HEK293 (cell line): ENCODE measurements at regions not wholly inside any gene's neighbourhood (a gene's known extent, or its start where the extent isn't known, plus 50 kb on each side); places are given as distances from the start of the nearest gene placed in this dataset.
"Not testable (repeated sequence)": the region's sequence is repeated elsewhere in the genome, so short reads cannot be mapped to it uniquely, and the experiment has no call there.

Experiments used
- CTCF ChIP-seq: fragments of 450-650 bp; formaldehyde crosslinking; IDR thresholded peaks from 2 replicates; pipeline ENCODE4 v1.5.1; 2016; ENCODE audit warnings: missing biosample characterization, missing genetic modification characterization
- FEZF1 ChIP-seq: fragments of 450-650 bp; formaldehyde crosslinking; IDR thresholded peaks from 2 replicates; pipeline ENCODE4 v1.5.1; 2016; ENCODE audit warnings: missing biosample characterization, missing genetic modification characterization
- PBX3 ChIP-seq: sonication (generic); formaldehyde crosslinking; IDR thresholded peaks from 2 replicates; pipeline ENCODE4 v1.8.1; 2022; ENCODE audit warnings: mild to moderate bottlenecking, moderate library complexity, missing genetic modification reagents
- SETDB1 ChIP-seq: IDR thresholded peaks from one replicate; pipeline ENCODE4 v1.6.1; 2017; ENCODE audit warnings: mild to moderate bottlenecking, low read length, moderate library complexity, mixed read lengths; ENCODE audit not compliant: insufficient read length
- SP2 ChIP-seq: fragments of 450-650 bp; formaldehyde crosslinking; IDR thresholded peaks from 2 replicates; pipeline ENCODE4 v1.5.1; 2016; ENCODE audit warnings: missing biosample characterization, missing genetic modification characterization
- ZBTB10 ChIP-seq: fragments of 450-650 bp; formaldehyde crosslinking; IDR thresholded peaks from 2 replicates; pipeline ENCODE4 v1.5.1; 2016; ENCODE audit warnings: missing biosample characterization, missing genetic modification characterization
- ZBTB6 ChIP-seq: fragments of 450-650 bp; formaldehyde crosslinking; IDR thresholded peaks from 2 replicates; pipeline ENCODE4 v1.5.1; 2017; ENCODE audit warnings: missing biosample characterization, missing genetic modification characterization
- ZNF138 ChIP-seq: fragments of 450-650 bp; formaldehyde crosslinking; IDR thresholded peaks from 2 replicates; pipeline ENCODE4 v1.5.1; 2016; ENCODE audit warnings: missing biosample characterization, missing genetic modification characterization, borderline replicate concordance
- ZNF146 ChIP-seq: fragments of 450-650 bp; formaldehyde crosslinking; IDR thresholded peaks from 2 replicates; pipeline ENCODE4 v1.5.1; 2016; ENCODE audit warnings: missing biosample characterization, missing genetic modification characterization
- ZNF18 ChIP-seq: fragments of 450-650 bp; formaldehyde crosslinking; IDR thresholded peaks from 2 replicates; pipeline ENCODE4 v1.5.1; 2016; ENCODE audit warnings: missing biosample characterization, missing genetic modification characterization

- not testable (repeated sequence) for TF ChIP-seq ZNF18; ZBTB10 (tag by site-specific recombination); ZNF146 (tag by site-specific recombination); SP2; CTCF (tag by site-specific recombination); FEZF1 (tag by site-specific recombination); PBX3 (CRISPR knock-in tag); SETDB1; ZNF138 (tag by site-specific recombination); ZBTB6 (tag by site-specific recombination)
These were observed 67.3 kb upstream of the EZR start for GRCh38 chr6:158886346-158886977.
